ENCODE measurements at regions not wholly inside any gene's neighbourhood (a gene's known extent, or its start where the extent isn't known, plus 50 kb on each side); places are given as distances from the start of the nearest gene placed in this dataset.

- DNase-seq (ENCODE audit: low spot score): no peak
Observed at GRCh38 chr11:27215471-27216269, 147.3 kb downstream of the CCDC34 start.

GRCh38 chr11:27214713-27215112 lies 148.3 kb downstream of the CCDC34 start:
- no peak for DNase-seq (ENCODE audit: low spot score)

GRCh38 chr11:27213232-27213660 lies 149.8 kb downstream of the CCDC34 start:
- no peak for DNase-seq (ENCODE audit: low spot score)

GRCh38 chr11:27212248-27212780 lies 150.7 kb downstream of the CCDC34 start:
- no peak for DNase-seq (ENCODE audit: low spot score)

GRCh38 chr11:27211370-27212127 lies 151.5 kb downstream of the CCDC34 start:
- no peak for DNase-seq (ENCODE audit: low spot score)

GRCh38 chr11:27210531-27210930 lies 152.5 kb downstream of the CCDC34 start:
- no peak for DNase-seq (ENCODE audit: low spot score)

GRCh38 chr11:27209562-27210005 lies 153.4 kb downstream of the CCDC34 start:
- DNase-seq (ENCODE audit: low spot score): no peak

- no peak for DNase-seq (ENCODE audit: low spot score)
Observed at GRCh38 chr11:27208846-27209245, 154.2 kb downstream of the CCDC34 start.

GRCh38 chr11:27207025-27207650 lies 155.9 kb downstream of the CCDC34 start:
- DNase-seq (ENCODE audit: low spot score): no peak

- no peak for DNase-seq (ENCODE audit: low spot score)
Observed at GRCh38 chr11:27205779-27206570, 157.0 kb downstream of the CCDC34 start.

- DNase-seq (ENCODE audit: low spot score): no peak
Observed at GRCh38 chr11:27205250-27205649, 157.8 kb downstream of the CCDC34 start.

- DNase-seq (ENCODE audit: low spot score): no peak
Observed at GRCh38 chr11:27204529-27204928, 158.5 kb downstream of the CCDC34 start.

GRCh38 chr11:27203077-27203647 lies 159.9 kb downstream of the CCDC34 start:
- no peak for DNase-seq (ENCODE audit: low spot score)

GRCh38 chr11:27201454-27202302 lies 161.1 kb downstream of the BBOX1 start:
- DNase-seq (ENCODE audit: low spot score): no peak

GRCh38 chr11:27200779-27201453 lies 160.3 kb downstream of the BBOX1 start:
- no peak for DNase-seq (ENCODE audit: low spot score)

GRCh38 chr11:27196203-27196897 lies 155.7 kb downstream of the BBOX1 start:
- no peak for DNase-seq (ENCODE audit: low spot score)

- DNase-seq (ENCODE audit: low spot score): no peak
Observed at GRCh38 chr11:27195837-27196202, 155.2 kb downstream of the BBOX1 start.

GRCh38 chr11:27194976-27195375 lies 154.4 kb downstream of the BBOX1 start:
- DNase-seq (ENCODE audit: low spot score): no peak

Measured in CD4-positive, alpha-beta T cell treated with Interleukin-6 at 100 ng/mL for 8 hours (primary cell).